ENCODE measurements at regions not wholly inside any gene's neighbourhood (a gene's known extent, or its start where the extent isn't known, plus 50 kb on each side); places are given as distances from the start of the nearest gene placed in this dataset.
"Not testable (repeated sequence)": the region's sequence is repeated elsewhere in the genome, so short reads cannot be mapped to it uniquely, and the experiment has no call there.

DNA sequence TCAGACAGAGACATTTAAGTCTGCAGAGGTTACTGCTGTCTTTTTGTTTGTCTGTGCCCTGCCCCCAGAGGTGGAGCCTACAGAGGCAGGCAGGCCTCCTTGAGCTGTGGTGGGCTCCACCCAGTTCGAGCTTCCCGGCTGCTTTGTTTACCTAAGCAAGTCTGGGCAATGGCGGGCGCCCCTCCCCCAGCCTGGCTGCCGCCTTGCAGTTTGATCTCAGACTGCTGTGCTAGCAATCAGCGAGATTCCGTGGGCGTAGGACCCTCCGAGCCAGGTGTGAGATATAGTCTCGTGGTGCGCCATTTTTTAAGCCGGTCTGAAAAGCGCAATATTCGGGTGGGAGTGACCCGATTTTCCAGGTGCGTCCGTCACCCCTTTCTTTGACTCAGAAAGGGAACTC lies 245.0 kb upstream of the CDH2 start:
- TF ChIP-seq, protein P1, sequence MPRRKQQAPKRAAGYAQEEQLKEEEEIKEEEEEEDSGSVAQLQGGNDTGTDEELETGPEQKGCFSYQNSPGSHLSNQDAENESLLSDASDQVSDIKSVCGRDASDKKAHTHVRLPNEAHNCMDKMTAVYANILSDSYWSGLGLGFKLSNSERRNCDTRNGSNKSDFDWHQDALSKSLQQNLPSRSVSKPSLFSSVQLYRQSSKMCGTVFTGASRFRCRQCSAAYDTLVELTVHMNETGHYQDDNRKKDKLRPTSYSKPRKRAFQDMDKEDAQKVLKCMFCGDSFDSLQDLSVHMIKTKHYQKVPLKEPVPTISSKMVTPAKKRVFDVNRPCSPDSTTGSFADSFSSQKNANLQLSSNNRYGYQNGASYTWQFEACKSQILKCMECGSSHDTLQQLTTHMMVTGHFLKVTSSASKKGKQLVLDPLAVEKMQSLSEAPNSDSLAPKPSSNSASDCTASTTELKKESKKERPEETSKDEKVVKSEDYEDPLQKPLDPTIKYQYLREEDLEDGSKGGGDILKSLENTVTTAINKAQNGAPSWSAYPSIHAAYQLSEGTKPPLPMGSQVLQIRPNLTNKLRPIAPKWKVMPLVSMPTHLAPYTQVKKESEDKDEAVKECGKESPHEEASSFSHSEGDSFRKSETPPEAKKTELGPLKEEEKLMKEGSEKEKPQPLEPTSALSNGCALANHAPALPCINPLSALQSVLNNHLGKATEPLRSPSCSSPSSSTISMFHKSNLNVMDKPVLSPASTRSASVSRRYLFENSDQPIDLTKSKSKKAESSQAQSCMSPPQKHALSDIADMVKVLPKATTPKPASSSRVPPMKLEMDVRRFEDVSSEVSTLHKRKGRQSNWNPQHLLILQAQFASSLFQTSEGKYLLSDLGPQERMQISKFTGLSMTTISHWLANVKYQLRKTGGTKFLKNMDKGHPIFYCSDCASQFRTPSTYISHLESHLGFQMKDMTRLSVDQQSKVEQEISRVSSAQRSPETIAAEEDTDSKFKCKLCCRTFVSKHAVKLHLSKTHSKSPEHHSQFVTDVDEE (CRISPR knock-in tag; IDR thresholded peaks at IDR 0.05): not testable (repeated sequence)
- not testable (repeated sequence) for TF ChIP-seq ARNTL (CRISPR knock-in tag; IDR thresholded peaks at IDR 0.05; ENCODE audit: borderline replicate concordance, low read depth); OSR1 (CRISPR knock-in tag; IDR thresholded peaks at IDR 0.05)

All from SK-N-SH treated with all-trans-retinoic acid at 6 μM for 48 hours (cell line).